GM19463 (cell line): ENCODE measurements at regions not wholly inside any gene's neighbourhood (a gene's known extent, or its start where the extent isn't known, plus 50 kb on each side); places are given as distances from the start of the nearest gene placed in this dataset.

Source experiments
- ATAC-seq: cut with Tn5 transposase; IDR thresholded peaks from one replicate; pipeline ENCODE4 v1.9.1; 2021; ENCODE audit warnings: mild to moderate bottlenecking, moderate library complexity; ENCODE audit not compliant: unreplicated experiment

- ATAC-seq = no peak
These were observed 89.1 kb upstream of the ARHGAP20 start for GRCh38 chr11:110801328-110801727.

DNA sequence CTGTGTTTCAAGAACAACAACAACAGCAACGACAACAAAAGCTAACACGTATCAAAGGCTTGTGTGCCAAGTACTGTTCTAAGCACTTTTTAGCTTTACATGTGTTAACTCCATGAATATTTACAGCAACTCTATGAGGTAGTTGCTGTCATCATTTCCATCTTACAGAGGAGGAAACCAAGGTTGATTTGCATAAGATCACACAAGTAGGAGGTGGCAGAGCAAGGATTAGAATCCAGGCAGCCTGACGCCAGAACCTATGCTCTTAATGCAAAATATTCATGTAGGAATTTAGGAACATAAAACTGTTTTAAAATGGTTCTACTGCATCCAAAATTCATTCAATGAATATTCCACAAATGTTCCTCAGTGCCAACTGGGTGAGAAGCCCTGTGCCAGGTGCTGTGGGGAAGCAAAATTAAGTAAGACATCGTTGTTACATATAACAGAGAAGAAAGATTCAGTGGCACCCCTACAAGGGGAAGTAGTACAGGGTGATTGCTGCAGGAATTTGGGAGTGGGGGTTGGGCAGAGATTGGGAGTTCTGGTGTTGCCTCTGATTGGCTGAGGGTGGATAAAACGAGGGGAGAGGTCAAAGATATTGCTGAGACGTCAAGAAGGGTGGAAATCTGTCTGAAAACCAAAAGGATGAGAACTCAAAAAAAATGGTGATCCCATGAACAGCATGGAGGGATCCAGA is 86.1 kb upstream of the ARHGAP20 start:
- no peak for ATAC-seq

DNA sequence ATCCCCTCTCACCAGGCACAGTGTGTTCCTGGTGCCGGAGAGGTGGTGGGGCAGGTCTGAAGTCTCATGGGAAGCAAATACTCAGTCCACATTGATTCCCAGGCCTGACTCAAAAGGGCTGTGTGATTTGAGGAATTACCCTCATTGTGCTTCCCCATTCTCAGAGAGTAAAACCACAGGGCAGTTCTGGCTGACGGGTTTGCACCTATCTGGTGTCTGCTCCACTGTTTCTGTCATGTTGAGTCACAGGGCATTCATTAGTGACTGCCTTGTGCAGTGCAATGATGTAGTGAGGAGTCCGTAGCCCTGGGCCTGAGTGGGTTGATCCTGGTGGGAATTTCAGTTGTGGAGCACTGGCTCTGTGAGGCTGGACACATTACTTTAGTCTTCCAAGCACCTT is 85.2 kb upstream of the ARHGAP20 start:
- peak; percentile 94 for ATAC-seq

- ATAC-seq = no peak
These were observed 82.9 kb upstream of the ARHGAP20 start for GRCh38 chr11:110795112-110795624.

- no peak for ATAC-seq
These were observed 81.3 kb upstream of the ARHGAP20 start for GRCh38 chr11:110793556-110793955.

DNA sequence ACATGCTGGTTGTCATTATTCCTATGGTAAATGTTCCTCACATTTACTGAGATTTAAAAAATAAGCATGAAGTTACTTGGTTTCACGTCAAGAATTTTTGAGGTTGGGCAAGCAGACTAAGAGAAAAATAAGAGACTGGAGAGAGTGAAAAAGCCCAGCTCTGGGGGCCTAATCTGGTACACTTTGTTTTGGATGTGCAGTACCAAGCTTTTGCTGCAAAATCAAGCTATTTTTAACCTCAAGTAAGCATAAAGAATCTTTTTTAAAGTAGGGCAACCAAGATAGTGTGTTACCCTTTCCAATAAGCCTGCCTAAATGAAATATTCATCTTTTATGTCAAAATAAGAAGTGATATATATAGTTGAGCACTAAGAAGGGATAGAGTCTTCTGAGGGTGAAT is 79.4 kb upstream of the ARHGAP20 start:
- ATAC-seq = no peak

- no peak for ATAC-seq
These were observed 75.4 kb upstream of the ARHGAP20 start for GRCh38 chr11:110787680-110788079.

DNA sequence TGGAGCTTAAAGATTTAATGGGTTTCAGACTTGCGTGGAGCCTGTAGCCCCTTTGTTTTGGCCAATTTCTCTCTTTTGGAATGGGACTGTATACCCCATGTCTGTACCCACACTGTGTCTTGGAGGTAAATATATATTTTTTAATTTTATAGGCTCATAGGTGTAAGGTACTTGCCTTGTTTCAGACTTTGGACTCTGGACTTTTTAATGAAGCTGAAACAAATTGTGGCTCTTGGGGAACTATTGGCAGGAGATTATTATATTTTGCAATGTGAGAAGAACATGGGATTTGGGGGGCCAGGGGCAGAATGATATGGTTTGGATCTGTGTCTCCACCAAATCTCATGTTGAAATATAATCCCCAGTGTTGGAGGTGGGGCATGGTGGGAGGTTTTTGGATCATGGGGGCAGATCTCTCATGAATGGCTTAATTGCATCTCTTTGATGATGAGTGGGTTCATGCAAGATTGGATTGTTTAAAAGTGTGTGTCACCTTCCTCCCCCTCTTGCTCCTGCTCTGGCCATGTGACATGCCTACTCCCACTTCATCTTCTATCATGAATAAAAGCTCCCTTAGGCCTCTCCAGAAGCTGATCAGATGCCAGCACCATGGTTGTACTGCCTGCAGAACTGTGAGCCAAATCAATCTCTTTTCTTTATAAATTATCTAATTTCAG is 74.1 kb upstream of the ARHGAP20 start:
- ATAC-seq = no peak

DNA sequence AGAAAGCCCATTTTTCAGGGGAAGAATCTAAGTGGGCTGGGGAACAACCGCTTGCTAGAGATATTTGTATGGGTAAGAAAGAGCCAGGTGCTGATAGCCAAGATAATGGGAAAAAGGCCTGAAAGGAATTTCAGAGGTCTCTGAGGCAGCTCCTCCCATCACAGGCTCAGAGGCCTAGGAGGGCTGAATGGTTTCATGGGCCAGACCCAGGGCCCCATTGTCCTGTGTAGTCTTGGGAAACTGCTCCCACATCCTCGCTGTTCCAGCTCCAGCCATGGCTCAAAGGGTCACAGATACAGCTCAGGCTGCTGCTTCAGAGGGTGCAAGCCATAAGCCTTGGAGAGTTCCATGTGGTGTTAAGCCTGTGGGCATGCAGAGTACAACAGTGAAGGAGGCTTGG is 73.2 kb upstream of the ARHGAP20 start:
- no peak for ATAC-seq

- ATAC-seq = no peak
These were observed 70.4 kb upstream of the ARHGAP20 start for GRCh38 chr11:110782616-110783015.

GRCh38 chr11:110779108-110779507 is 66.9 kb upstream of the ARHGAP20 start:
- ATAC-seq = no peak

- no peak for ATAC-seq
These were observed 66.1 kb upstream of the ARHGAP20 start for GRCh38 chr11:110778343-110778742.

- ATAC-seq = no peak
These were observed 65.5 kb upstream of the ARHGAP20 start for GRCh38 chr11:110777775-110778174.

DNA sequence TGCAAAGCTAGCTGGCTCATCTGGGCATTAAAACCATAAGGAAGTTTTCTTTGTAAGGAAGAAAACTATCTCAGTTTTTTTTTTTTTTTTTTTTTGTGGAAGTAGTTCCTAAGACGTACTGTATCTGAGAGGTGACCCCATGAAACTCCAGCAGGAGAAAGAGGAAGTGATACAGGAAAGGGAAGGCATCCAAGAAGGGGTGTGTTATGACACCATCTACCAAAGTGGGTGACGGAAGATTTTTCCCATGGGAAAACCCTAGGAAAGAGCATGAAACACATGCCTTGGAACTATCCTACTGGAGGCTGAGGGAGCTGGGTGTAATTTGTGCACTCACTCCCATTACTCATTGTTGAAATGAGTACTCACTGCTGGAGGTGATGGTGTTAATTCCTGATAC is 63.8 kb upstream of the ARHGAP20 start:
- ATAC-seq = no peak

DNA sequence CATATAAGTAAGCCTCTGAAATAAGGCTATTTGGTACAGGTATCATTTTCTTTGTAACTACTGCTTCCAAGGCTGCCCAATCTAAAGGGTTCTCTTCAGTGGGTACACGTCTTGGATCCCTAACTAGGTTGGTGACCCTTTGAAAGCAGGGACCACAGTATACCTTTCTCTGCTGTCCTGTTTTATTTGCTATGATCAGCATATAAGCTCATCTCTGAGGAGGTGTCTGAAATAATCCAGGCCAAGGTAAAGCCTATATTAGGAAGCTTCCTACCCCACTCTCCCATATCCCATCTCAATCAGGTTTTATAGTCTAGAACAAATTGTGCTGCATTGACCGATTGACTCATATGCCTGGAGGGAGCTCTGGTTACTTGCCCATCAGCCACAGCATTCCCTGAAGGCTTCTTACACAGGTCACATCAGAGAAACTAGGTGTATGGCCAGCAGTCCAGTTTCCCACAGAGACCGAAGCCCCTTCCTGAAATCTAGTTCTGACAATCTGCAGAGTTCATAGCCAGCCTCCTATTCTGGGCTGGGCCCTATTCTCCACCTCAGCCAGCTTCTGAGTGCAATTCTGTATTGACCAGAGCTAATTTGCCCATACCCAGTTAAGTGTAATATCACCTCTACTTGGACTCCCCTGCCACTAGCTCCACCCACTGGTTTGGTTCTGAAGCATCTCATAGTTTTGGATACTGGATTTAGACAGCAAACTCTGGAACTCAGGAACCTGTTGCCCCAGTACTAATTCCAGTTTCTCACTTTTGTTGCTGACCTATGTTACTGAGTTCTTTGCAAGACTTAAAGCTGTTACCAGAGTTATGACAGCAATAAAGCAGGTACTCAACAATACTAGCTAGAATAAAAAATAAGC is 62.1 kb upstream of the ARHGAP20 start:
- ATAC-seq = no peak

DNA sequence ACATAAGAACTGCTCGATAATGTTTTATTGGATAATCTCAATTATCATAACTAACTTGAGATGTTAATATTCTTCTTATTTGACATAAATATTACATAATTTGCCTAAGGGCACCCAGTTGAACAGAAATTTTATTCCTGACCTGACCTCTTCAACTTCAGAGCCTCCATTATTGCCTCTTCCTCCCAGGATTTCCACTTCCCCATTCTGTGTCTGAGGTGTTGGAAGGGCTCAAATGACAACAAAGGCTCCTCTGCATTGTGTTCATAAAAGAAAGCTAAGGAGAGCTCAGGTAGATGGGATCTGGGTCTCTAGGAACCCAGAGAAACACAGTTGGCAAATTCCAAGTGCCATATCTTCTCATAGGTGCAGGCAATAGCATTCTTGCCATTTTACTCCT is 61.2 kb upstream of the ARHGAP20 start:
- no peak for ATAC-seq

DNA sequence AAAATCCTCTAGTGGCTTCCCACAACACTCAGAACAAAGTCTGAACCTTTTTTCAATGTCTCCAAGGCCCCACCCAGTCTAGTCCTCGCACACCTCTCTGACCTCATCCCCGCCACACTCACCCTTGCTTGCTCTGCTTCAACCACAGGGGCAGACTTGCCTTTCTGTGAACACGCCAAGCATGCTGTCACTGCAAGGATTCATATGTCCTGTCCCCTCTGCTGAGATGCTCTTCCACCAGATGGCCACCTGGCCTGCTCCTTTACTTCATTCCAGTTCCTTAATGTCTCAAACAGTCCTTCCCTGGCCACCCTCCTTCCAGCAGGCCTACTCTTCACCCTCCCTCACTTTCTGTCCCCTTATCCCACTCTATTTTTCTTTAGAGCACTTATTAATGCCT is 60.6 kb upstream of the ARHGAP20 start:
- ATAC-seq = no peak

DNA sequence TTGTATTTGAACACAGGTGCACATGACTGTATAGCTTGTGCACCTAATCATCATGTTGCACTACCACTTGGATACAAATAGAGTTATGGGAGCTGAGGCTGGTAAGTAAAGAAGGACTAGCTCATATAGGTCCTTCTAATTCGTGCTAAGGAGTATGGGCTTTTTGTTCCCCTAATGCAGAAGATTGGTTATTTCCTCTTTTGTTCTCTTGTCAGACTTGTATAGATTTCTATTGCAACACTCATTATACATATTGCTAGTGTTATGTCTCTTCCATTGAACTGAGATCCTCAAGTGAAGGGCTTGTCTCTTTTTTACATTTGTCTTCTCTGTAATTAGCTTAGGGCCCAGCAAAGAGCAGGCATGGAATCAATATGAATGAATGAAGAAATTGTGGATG is 54.1 kb upstream of the ARHGAP20 start:
- no peak for ATAC-seq

- no peak for ATAC-seq
These were observed 52.2 kb upstream of the ARHGAP20 start for GRCh38 chr11:110764485-110764884.

GRCh38 chr11:110763249-110764011 is 51.2 kb upstream of the ARHGAP20 start:
- no peak for ATAC-seq

GRCh38 chr11:110762590-110762989 is 50.4 kb upstream of the ARHGAP20 start:
- no peak for ATAC-seq
